Lower leg skin (tissue), 4 donors: ENCODE measurements at regions not wholly inside any gene's neighbourhood (a gene's known extent, or its start where the extent isn't known, plus 50 kb on each side); places are given as distances from the start of the nearest gene placed in this dataset.
A peak's percentile ranks its signal among the peaks of the same experiment; 100 is the strongest.

Source experiments
- DNase-seq, 2 donors: peaks; one replicate each; pipeline ENCODE4 v3.0.0-alpha.2; 2019; ENCODE audit warnings: low spot score in 2 of 2
- H3K4me3 ChIP-seq: fragments of 200-600 bp; sonication (generic); 2 replicates; pipeline ENCODE4 v1.5.1; 2017; ENCODE audit warnings: mild to moderate bottlenecking, low read depth; ENCODE audit not compliant: poor library complexity, severe bottlenecking
- CTCF ChIP-seq, 3 donors: fragments of 450-650 bp; IDR thresholded peaks; one replicate each; pipeline ENCODE4 v1.5.1; 2016; ENCODE audit warnings: antibody characterized with exemption in 3 of 3, mild to moderate bottlenecking in 3 of 3, moderate library complexity in 2 of 3
- POLR2A ChIP-seq, 2 donors: fragments of 450-650 bp; IDR thresholded peaks; one replicate each; pipeline ENCODE4 v1.6.1; 2016 to 2017; ENCODE audit warnings: antibody characterized with exemption in 2 of 2, mild to moderate bottlenecking in 1 of 2, moderate library complexity in 1 of 2
- whole genome bisulfite sequencing, 2 donors: methylation state at CpG; one replicate each; pipeline ENCODE4 v1.1.5; 2018; 5-methylcytosine and 5-hydroxymethylcytosine counted together
- intact Hi-C: fragments of 100-400 bp; cut with DNase I; formaldehyde crosslinking; loops from one replicate; pipeline ENCODE4 v1.15.0; 2023; ENCODE audit warnings: low total_unique reads

- no peak overlapping the region for H3K4me3 ChIP-seq
- 64 to 83% methylated on average over 1 of the region's 1 CpG for WGBS, 2 donors
- TF ChIP-seq POLR2A (IDR thresholded peaks at IDR 0.05) = no peak
- TF ChIP-seq CTCF (IDR thresholded peaks at IDR 0.05) = no peak
- DNase-seq = no peak
- intact Hi-C loops = no loop called here
These were observed 214.0 kb downstream of the ENC1 start for GRCh38 chr5:74426506-74426905.

GRCh38 chr5:74424162-74424868, 216.2 kb downstream of the ENC1 start:
- DNase-seq = peak in 1 of 2 donors; percentile 57
- 66 to 78% methylated on average over 5 of the region's 5 CpGs for WGBS, 2 donors
- intact Hi-C loops = no loop called here

GRCh38 chr5:74423383-74423782, 217.1 kb downstream of the ENC1 start:
- 90 to 94% methylated on average over 1 of the region's 1 CpG for WGBS, 2 donors
- DNase-seq = no peak
- TF ChIP-seq POLR2A (IDR thresholded peaks at IDR 0.05) (no peak), CTCF (IDR thresholded peaks at IDR 0.05) (no peak)
- no peak overlapping the region for H3K4me3 ChIP-seq
- intact Hi-C loops = no loop called here

More at GRCh38 chr5:74424162-74424868, 216.2 kb downstream of the ENC1 start:
- no peak overlapping the region for H3K4me3 ChIP-seq
- TF ChIP-seq POLR2A (IDR thresholded peaks at IDR 0.05) (no peak), CTCF (IDR thresholded peaks at IDR 0.05) (no peak)

- DNase-seq = no peak
- TF ChIP-seq POLR2A (IDR thresholded peaks at IDR 0.05) (no peak), CTCF (IDR thresholded peaks at IDR 0.05) (no peak)
- WGBS, 2 donors = 94 to 99% methylated on average over 4 of the region's 4 CpGs
- intact Hi-C loops = no loop called here
- no peak overlapping the region for H3K4me3 ChIP-seq
These were observed 217.9 kb downstream of the ENC1 start for GRCh38 chr5:74422671-74423070.

- intact Hi-C loops = no loop called here
- WGBS, 2 donors = 90 to 96% methylated on average over 3 of the region's 3 CpGs
- TF ChIP-seq CTCF (IDR thresholded peaks at IDR 0.05) (no peak), POLR2A (IDR thresholded peaks at IDR 0.05) (no peak)
- no peak overlapping the region for H3K4me3 ChIP-seq
- no peak for DNase-seq
These were observed 218.5 kb downstream of the ENC1 start for GRCh38 chr5:74422030-74422429.

- H3K4me3 ChIP-seq = no peak overlapping the region
- WGBS, 2 donors = 47 to 58% methylated on average over 1 of the region's 1 CpG
- DNase-seq = no peak
- TF ChIP-seq POLR2A (IDR thresholded peaks at IDR 0.05) (no peak), CTCF (IDR thresholded peaks at IDR 0.05) (no peak)
- intact Hi-C loops = no loop called here
These were observed 219.2 kb downstream of the ENC1 start for GRCh38 chr5:74421377-74421776.
